H1 (cell line): ENCODE measurements at regions not wholly inside any gene's neighbourhood (a gene's known extent, or its start where the extent isn't known, plus 50 kb on each side); places are given as distances from the start of the nearest gene placed in this dataset.

Experiments
- BRCA1 ChIP-seq: IDR thresholded peaks from 2 replicates; pipeline ENCODE4 v1.6.1; 2012; ENCODE audit warnings: low read depth, low read length, improper control_type of control experiment
- CBX5 ChIP-seq: fragments of 300-800, 300-1000 bp; sonication (generic); IDR thresholded peaks from 2 replicates; pipeline ENCODE4 v1.7.1; 2016; ENCODE audit warnings: antibody characterized with exemption, low read length, low read depth
- POLR2A ChIP-seq, 2 experiments: IDR thresholded peaks; 1 replicate in 1 of 2; 2 replicates in 1 of 2; pipeline ENCODE4 v1.6.1; 2011; ENCODE audit warnings: low read depth in 2 of 2, low read length in 2 of 2, mild to moderate bottlenecking in 2 of 2; ENCODE audit errors: control extremely low read depth in 1 of 2

- TF ChIP-seq POLR2A (IDR thresholded peaks at IDR 0.05; ENCODE audit: control extremely low read depth in 1 of 2, low read depth in 2 of 2, low read length in 2 of 2) (no peak), BRCA1 (no peak), CBX5 (no peak)
Observed at GRCh38 chr18:77481541-77481940, 231.9 kb downstream of the GALR1 start.
